T-helper 2 cell (primary cell): ENCODE measurements at regions not wholly inside any gene's neighbourhood (a gene's known extent, or its start where the extent isn't known, plus 50 kb on each side); places are given as distances from the start of the nearest gene placed in this dataset.

ENCODE experiments used
- DNase-seq, 5 experiments: peaks; one replicate each; pipeline versions ENCODE4 v3.0.0 to v3.0.0-alpha.2; 2012 to 2022

DNA sequence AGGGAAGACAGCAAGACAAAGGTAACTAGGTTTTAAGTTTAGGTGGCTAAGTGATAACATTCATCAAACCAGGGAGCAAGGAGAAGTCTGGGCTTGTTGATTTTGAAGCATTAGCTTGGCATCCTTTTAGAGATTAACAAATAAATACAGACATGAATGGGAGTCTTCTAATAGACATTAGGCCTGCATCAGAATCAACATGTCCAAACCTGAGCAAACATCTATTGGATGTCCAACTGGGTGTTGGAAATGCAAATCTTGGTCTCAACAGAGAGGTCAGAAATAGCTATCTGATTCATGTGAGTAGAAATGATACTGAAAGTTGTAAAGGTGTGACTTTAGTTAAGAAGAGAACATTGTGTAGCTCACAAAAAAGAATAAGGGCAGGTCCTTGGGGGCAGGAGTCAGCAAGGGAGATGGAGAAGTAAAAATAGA, 85.5 kb upstream of the RND3 start:
- DNase-seq = no peak

DNA sequence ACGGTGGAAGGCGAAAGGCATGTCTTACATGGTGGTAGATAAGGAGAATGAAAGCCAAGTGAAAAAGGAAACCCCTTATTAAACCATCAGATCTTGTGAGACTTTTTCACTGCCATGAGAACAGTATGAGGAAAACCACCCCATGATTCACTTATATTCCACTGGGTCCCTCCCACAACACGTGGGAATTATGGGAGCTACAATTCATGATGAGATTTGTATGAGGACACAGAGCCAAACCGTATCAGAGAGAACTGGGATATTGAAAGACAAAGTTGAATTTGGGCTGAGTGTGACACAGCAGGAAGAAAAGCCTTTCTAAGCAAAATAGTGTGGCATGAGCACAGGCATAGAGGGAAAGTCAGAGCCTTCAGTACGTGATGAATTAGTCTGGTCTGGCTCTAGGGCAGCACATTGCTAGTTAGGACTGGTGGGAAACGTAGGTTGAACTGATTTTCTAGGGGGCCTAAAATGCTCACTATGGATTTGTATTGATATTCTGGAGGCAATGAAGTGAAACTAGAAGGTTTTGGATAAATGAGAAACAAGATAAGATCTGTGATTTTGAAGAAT, 84.8 kb upstream of the RND3 start:
- DNase-seq = no peak

DNA sequence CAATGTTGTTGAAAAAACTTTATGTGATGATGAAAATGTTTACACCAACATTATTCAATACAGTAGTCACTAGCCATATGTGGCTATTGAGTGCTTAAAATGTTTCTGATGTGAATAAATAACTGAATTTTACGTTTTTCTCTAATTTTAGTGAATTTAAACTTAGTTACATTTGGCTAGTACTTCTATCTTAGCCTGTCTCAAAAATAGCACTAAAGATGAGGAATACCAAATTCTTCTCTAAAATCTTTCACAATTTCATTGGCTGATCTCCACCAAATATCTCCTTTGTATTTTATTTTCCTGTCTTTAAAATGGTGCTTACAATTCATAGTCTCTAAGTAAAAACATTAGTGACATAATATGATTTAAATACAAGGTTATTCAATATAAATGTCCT, 83.7 kb upstream of the RND3 start:
- DNase-seq = no peak

DNA sequence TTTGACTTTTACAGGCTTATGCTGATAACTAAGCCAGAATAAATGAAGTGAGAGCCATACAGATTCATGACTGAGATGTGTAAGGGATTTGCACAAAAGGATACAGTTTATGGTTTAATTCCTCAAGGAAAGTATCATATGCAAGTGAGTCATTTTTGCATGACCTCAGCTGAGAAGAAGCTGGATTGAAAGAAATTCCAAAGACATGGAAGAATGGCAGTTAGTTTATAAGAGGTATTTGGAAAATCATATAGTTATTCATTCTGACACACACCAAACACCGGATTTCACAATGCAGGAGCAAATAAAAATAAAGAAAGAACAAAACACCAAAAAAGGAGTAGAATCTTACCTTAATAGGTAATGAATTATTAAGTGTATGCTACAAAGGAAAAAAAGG, 83.2 kb upstream of the RND3 start:
- DNase-seq = no peak

DNA sequence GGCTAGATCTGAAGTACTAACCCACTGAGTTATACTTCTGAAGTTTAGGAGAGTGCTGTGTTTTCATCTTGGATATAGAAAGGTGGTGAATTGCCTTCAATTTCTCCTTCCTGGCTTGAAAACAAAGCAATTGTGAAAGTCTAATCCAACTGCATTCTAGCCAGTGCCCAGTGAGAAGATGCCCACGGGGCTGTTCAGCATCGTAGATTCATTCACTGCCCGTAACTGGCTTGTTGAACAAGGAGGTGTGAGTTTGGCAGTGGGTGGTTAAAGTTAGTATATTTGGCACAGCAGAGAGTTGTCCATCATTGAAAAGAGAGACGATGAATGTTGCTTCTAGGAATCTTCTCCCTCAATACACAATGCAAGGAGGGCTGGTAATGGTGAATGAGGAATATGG, 82.3 kb upstream of the RND3 start:
- DNase-seq = no peak

DNA sequence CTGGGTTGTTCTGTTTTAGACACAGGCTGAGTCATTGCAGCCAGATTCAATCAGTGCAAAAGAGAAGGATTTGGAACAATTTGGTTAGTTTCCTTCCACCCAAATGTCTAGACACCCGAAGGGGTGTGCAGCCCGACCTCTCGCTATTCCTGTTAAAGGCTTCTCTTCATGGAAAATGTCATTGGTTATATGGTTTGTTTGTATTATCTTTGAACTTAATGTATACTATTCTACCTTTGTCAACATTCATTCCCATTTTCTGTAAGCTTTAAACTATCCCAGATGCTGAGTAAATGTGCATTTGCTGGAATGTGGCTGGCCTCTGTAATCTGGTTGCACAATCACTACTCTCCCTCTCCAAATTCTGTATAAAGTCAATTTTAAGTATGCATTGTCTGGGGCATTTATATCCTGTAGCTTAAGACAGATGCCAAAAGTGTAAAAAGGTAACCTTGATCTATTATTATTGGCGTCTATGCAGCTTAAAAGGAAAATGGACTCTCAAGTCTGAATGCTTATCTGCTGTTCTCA, 80.4 kb upstream of the RND3 start:
- DNase-seq = no peak

DNA sequence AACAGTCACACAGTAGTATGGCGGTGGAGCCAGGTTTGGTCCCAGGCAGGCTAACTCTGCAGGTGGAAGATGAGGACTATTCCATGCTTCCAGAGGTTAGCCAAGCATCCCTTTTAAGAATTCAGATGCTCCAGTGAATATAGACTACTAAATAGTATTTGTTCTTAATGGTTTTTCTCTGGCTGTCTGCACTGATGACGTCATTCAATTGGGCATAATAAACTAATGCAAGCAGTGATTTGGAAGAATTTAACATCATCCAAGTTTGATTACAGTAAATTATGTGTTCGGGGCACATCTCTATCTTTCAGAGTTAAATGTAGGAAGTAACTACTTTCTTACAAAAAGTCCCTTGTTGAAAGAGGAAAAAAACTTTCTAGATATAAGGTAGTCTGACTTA, 78.8 kb upstream of the RND3 start:
- no peak for DNase-seq

DNA sequence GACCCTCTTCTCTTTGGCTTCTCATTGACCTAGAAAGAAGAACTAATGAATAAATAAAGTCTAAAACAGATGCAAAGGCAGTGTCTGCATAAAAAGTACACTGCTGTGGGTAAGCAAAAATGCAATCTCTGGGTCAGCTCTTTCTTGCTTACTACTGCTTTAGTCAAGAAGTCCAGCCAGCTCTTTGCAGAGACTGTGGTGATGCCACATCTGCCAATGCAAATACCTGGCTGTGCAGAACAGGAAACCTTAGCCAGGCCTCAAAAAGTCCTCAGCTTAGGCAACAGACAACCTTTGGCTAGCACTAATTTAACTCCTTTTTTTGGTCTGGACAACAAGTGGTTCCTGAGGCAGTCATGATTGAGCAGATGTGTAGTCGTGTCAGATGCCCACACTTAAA, 73.6 kb upstream of the RND3 start:
- DNase-seq = no peak

DNA sequence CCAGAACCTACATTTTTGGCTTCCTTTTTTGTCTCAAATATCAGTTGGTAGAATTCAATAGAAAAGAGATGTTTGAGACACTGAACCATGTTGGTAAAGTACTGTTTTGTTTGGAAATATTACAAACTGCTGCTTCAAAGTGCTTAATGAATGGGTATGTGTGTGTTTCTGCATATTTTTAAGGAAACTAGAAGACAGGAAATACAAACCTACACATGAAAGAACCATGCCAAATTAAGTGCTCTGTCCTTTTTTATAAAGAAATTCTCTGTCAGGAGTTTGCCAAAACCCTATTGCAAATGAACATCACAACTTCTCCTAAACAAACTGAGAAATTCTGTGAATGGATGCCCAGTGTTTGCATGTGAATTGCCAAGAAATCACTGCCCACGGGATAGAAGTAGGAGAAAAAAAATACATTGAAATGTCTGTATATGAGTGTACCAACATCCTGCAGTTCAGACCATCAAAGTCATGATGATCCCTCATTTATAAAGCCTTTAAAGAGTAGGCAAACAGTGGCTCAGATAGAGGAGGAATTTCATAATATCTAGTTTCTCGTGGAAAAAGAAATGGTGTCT, 69.6 kb upstream of the RND3 start:
- no peak for DNase-seq

DNA sequence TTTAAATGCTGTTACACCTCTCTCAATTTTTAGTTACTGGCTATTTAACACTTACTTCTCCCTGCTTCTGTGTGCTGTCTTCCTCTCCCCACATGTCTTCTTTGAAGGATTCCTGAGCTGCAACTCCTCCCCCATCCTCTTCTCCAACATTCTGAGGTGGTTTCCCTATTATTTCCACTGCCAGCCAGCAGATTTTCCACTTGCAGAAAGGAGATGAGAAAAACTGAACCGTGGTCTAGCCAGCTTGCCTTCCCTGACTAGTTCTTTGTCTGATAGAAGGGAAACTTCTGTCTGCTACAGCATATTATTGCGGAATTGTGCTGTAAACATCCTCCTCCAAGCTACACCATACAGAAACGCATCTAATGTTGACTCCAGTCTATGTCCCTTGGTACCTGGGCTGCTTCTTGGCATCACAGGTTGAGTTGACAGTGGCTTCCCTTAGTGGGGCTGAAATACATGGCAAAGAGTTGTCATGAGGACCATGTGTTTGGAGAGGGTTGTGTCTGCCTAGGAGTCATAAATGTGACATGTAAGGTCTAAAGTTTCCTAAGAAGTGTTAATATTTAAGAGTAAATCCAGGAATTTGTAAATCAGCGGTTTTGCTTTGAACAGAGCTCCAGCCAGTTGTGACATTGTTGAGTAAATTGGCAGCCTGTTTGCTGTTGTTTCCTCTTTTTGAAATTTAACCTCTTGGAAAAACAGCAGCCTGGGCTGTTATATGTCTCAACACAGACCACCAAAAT, 68.3 kb upstream of the RND3 start:
- DNase-seq = no peak

DNA sequence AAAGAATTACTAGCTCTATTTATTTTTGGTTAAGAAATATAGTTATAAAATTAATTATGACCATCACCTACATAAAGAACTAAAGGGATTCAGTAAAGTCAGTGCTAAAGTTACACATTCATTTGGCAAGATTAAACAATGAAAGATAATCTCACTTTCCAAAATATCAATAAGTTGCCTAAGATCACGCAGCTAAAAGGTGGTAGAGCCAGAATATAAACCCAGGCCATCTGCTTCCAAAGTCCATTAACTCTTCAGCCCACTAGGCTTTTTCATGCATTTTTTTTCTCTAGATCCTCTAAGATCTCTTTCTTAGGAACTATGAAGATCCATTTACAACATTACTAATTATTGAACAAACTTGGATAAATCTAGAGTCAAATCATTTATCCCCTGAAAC, 66.6 kb upstream of the RND3 start:
- no peak for DNase-seq

DNA sequence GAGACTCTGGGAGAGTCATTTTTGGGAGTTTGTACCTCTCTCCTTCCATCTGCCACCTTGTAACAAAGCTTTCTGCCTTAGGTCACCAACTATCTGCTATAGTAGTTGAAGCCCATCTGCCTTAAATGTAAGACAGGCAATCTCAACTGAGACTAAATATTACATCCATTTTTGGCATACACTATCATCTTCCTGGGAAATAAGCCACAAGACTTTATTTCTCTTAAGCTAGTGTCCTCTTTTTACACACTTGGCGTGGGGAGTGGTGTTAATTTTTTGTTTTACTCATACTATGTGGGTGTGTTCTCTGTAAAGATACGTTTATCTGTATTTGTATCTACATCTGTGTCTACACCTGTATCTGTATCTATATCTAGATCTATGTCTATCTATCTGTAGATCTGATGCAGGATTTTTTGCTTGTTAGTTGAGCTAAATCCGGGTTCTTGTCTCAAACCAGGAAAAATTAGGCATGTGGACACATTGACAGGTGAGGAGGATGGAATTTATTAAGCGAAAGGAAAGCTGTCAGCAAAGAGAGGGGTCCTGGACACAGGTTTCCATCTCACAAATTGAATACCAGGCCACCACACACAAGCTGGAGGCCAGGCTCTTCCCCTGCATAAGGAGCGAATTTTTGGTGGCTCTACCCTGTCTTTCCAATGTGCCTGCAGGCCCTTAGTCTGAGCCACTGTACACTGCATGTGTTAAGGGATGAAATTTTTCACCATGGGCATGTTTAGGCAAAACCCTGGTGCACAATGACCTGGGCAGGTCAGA, 64.8 kb upstream of the RND3 start:
- DNase-seq = no peak

DNA sequence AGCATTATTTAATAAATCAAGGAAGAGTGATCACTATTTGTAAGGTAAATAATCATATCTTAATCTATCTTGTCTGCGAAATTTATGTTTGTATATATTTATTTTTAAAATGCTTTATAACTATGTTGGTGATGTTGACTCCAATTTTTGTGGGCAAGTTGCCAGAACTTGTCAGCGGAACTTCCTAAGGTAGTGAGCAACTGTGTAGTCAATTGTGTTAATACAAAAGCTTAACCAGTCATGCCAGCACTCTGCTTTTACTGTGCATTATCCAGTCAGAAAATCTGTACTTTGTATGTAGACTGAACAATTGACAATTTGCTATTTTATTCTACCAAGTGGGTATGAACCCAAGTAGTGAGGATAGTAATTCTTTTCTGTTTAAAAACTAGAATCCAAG, 61.9 kb upstream of the RND3 start:
- DNase-seq = no peak

DNA sequence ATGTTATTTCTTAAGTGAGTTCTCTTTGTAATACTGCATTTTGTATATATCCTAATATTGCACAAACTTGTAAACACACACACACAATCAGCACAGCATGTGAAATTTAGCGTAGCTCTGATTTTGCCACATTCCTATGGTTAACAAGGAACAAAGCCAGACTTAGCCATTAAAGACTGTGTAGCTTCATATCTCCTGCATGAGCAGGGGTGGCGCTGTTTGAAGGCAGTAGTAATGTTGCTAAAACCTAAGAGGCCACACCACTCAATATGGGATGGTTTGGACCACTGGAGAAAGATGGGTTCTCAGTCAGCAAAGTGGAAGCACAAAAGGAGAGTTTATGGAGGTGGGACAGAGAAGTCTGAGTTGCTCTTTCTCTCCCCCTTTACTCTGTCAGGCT, 61.1 kb upstream of the RND3 start:
- peak in 1 of 5 experiments; percentile 3 for DNase-seq

DNA sequence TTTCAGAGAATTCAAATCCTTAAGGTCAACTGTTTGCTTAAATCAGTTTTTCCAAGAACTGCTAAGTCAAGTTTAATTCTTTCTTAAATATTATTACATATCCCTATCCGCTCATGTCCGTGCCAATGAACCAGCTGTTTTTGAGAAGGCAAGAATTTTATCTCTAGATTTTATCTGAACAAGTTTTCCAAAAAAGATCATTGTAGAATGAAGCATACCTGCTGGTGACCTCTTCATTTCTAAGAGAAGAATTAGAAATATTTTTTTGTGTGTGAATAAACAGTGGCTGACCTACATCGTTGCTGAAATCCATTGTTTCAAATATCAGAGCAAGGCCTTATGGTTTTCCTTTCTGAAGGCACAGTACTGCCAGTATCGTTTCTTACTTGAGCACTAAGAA, 58.4 kb upstream of the RND3 start:
- DNase-seq = no peak

DNA sequence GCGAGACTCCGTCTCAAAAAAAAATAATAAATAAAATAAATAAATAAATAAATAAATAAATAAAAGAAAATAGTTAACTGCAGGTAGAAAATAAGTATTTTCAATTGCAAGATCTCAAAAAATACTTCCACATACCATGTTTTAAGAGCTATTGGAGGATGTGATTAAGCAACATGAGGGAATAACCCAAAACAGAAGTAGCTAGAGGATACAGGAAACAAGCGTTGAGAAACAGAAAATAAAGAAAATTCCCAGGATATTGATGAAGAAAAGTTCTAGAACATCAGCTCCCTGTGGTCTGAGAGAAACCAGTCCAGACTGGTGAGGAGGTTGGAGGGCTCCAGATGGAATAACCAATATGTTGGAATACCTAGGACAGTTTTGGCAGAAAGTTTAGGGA, 57.3 kb upstream of the RND3 start:
- DNase-seq = no peak

DNA sequence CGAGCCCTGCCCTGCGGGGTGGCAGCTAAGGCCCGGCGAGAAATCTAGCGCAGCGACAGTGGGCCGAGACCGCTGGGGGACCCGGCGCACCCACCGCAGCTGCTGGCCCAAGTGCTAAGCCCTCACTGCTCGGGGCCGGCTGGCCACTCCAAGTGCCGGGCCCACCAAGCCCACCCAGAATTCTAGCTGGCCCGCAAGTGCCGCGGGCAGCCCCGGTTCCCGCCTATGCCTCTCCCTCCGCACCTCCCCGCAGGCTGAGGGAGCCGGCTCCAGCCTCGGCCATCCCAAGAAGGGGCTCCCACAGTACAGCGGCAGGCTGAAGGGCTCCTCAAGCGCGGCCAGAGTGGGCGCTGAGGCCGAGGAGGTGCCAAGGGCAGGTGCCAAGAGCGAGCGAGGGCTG, 55.2 kb upstream of the RND3 start:
- no peak for DNase-seq

DNA sequence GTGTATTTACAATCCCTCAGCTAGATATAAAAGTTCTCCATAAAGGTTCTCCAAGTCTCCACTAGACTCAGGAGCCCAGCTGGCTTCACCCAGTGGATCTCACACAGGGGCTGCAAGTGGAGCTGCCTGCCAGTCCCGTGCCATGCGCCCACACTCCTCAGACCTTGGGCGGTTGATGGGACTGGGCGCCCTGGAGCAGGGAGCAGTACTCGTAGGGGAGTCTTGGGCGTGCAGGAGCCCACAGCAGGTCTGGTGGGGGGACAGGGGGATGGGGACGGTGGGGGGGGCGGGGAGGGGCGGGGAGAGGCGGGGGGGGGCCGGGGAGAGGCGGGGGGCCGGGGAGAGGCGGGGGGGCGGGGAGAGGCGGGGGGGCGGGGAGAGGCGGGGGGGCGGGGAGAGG, 54.7 kb upstream of the RND3 start:
- no peak for DNase-seq

DNA sequence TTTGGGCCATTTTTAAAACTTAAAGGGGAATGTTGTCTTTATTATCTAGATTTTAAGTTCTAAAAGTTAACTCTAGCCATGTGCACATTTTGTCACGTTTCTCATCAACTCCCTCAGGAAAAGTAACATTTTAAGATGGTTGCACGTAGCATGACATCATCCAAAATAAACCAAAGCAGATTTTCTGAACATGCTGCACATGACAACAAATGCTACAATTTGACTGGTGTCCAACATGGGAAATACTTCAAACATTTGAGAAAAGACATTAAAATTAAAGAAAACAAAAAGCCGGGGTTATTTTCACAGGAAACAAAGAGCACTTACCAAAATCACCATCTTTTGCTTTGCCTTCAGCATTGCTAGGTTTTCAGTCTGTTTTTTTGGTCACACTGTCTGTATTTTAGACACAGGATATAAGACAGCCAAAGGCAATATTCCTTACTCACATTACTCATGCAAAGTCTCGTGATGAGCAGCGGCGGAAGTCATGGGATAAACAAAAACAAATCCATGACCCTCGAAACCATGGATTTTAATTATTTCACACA, 51.3 kb upstream of the RND3 start:
- DNase-seq = no peak
